Nephron progenitor cell (in vitro differentiated cells): ENCODE measurements at regions not wholly inside any gene's neighbourhood (a gene's known extent, or its start where the extent isn't known, plus 50 kb on each side); places are given as distances from the start of the nearest gene placed in this dataset.

Source experiments
- DNase-seq: peaks from one replicate; pipeline ENCODE4 v3.0.0; 2021
- H3K27ac Mint-ChIP-seq: 2 replicates; pipeline ENCODE4 v1.8.0; 2021; ENCODE audit warnings: mild to moderate bottlenecking, moderate library complexity, mixed read lengths
- H3K27me3 Mint-ChIP-seq: 2 replicates; pipeline ENCODE4 v1.8.0; 2021; ENCODE audit warnings: mild to moderate bottlenecking, low read depth, mixed read lengths; ENCODE audit not compliant: poor library complexity
- H3K36me3 Mint-ChIP-seq: 2 replicates; pipeline ENCODE4 v1.8.0; 2021; ENCODE audit warnings: low read depth, mixed read lengths
- H3K4me1 Mint-ChIP-seq: 2 replicates; pipeline ENCODE4 v1.8.0; 2021; ENCODE audit warnings: mixed read lengths
- H3K4me3 Mint-ChIP-seq: 2 replicates; pipeline ENCODE4 v1.8.0; 2021; ENCODE audit warnings: mild to moderate bottlenecking, moderate library complexity, mixed read lengths
- H3K9me3 Mint-ChIP-seq: 2 replicates; pipeline ENCODE4 v1.8.0; 2021; ENCODE audit warnings: mild to moderate bottlenecking, moderate library complexity, mixed read lengths
- CTCF ChIP-seq: fragments of 200-600 bp; sonication (generic); IDR thresholded peaks from 2 replicates; pipeline ENCODE4 v1.5.0; 2021; ENCODE audit warnings: antibody characterized with exemption

DNA sequence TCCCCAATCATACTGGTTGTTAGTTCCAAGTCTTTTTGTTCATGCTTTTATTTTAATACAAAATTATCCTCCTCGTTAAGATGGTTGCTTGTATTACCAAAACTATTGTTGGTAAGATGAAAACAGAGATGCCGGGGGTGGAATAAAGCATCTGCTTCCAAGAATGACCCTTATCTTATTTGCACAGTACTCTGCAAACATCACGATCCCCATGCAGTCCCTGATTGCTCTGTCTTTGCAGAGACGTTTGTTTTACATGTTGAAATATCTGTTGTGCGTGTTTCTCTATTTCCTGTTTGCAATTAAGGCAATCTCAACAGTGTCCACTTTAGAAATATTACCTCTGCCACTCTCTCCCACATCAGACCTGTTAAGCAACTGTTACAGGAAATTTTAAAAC, 141.3 kb upstream of the NCAM2 start:
- H3K9me3 Mint-ChIP-seq, result peaks cover 4% of the 10 kb centered on the region
- H3K36me3 Mint-ChIP-seq, result no peaks in the 10 kb centered on the region
- no peak overlapping the region for H3K4me3 Mint-ChIP-seq
- DNase-seq, result no peak
- no peak for TF ChIP-seq CTCF
- no peak overlapping the region for H3K27ac Mint-ChIP-seq
- H3K27me3 Mint-ChIP-seq, result no peaks in the 10 kb centered on the region
- no peaks in the 10 kb centered on the region for H3K4me1 Mint-ChIP-seq

GRCh38 chr21:20874202-20874601, 124.0 kb upstream of the NCAM2 start:
- no peaks in the 10 kb centered on the region for H3K4me1 Mint-ChIP-seq
- H3K9me3 Mint-ChIP-seq, result no peaks in the 10 kb centered on the region
- H3K36me3 Mint-ChIP-seq, result no peaks in the 10 kb centered on the region
- no peak for DNase-seq
- TF ChIP-seq CTCF, result no peak
- peaks cover 2% of the 10 kb centered on the region for H3K27me3 Mint-ChIP-seq
- H3K4me3 Mint-ChIP-seq, result no peak overlapping the region
- H3K27ac Mint-ChIP-seq, result no peak overlapping the region

- Mint-ChIP-seq H3K27me3 (no peaks in the 10 kb centered on the region), H3K27ac (no peak overlapping the region), H3K36me3 (no peaks in the 10 kb centered on the region), H3K4me1 (no peaks in the 10 kb centered on the region), H3K9me3 (no peaks in the 10 kb centered on the region), H3K4me3 (no peak overlapping the region)
- no peak for DNase-seq
- no peak for TF ChIP-seq CTCF
Measured at GRCh38 chr21:20875742-20876141, 122.5 kb upstream of the NCAM2 start.

- Mint-ChIP-seq H3K9me3 (no peaks in the 10 kb centered on the region), H3K4me3 (no peak overlapping the region), H3K27me3 (peaks cover 3% of the 10 kb centered on the region), H3K36me3 (no peaks in the 10 kb centered on the region), H3K4me1 (no peaks in the 10 kb centered on the region), H3K27ac (no peak overlapping the region)
- TF ChIP-seq CTCF, result no peak
- DNase-seq, result no peak
Measured at GRCh38 chr21:20877976-20878375, 120.2 kb upstream of the NCAM2 start.

DNA sequence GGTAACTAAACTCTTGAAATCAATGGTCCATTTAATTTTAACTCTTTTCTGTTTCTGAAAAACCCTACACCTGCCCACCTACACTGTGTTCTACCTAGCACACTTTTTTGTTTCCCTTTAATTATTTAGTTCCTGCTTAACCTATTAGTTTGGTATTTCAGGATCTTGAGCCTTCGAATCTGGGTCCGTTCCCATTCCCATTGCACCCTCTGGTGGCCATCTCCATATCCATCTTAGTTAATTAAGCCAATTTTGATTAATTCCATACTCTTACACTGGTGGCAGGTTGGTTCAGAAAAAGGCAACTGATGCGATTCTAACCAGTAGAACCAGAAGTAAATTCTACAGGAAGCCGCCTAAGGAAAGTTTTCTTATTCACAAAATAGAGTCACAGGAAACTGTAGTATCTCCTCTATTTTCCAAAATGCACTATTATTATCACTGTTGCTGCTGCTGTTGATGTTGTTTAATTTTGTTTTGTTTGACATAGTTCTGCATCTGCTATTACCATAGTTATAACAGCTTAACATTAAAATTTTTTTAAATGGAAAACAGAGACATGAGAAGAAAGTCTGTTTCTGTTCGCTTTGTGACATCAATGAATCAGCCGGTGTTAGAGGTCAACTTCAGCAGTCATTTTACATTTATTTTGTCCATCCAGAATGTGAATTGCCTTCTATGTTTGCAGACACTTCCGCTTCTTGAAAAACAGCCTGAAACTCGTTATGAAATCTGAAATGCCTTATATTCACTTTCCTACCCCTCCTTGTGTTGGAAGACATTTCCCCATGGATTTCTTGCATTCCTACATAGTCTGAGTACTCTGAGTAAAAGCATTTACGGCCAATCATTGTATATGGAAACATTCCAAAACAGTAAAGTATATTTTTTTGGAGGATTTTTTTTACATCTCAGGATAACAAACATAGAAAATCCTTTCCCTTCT, 115.5 kb upstream of the NCAM2 start:
- peak; percentile 53 for DNase-seq
- peak; percentile 72 for TF ChIP-seq CTCF
- Mint-ChIP-seq H3K36me3 (no peaks in the 10 kb centered on the region), H3K4me1 (no peaks in the 10 kb centered on the region), H3K27ac (no peak overlapping the region), H3K27me3 (peaks cover 3% of the 10 kb centered on the region), H3K9me3 (no peaks in the 10 kb centered on the region), H3K4me3 (no peak overlapping the region)

DNA sequence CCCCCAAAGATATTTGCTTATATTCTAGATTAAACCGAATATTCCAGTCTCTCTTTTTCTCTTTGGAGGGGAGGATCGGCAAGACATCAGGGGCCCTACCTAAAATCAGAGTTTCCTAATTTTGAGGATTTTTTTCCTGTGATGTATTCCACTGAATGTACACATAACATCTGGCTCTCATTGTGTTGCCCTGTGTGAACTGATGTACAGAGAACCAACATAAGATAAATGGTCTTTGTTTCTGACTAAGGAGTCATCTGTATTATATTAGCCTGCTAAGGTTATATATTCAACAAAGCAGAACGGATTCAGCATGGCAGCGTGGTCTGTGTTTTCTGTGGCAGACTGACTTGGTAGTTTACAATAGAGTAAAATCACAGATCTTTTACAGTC, 114.8 kb upstream of the NCAM2 start:
- no peak for TF ChIP-seq CTCF
- no peak overlapping the region for H3K27ac Mint-ChIP-seq

More for the DNA sequence above, 114.8 kb upstream of the NCAM2 start:
- Mint-ChIP-seq H3K4me1 (no peaks in the 10 kb centered on the region), H3K36me3 (no peaks in the 10 kb centered on the region), H3K9me3 (no peaks in the 10 kb centered on the region), H3K27me3 (peaks cover 3% of the 10 kb centered on the region), H3K4me3 (no peak overlapping the region)
- DNase-seq, result no peak
